HEK293 (cell line): ENCODE measurements at regions not wholly inside any gene's neighbourhood (a gene's known extent, or its start where the extent isn't known, plus 50 kb on each side); places are given as distances from the start of the nearest gene placed in this dataset.

Experiments
- CTCF ChIA-PET: fragments of 350-600 bp; formaldehyde crosslinking; extraction: SDS; loops from one replicate; lab custom pipeline; 2021; ENCODE audit warnings: antibody characterized with exemption; lab: Yijun Ruan, JAX
- POLR2A ChIA-PET: fragments of 300-600 bp; formaldehyde crosslinking; extraction: SDS; loops from one replicate; lab custom pipeline; 2020; ENCODE audit warnings: antibody characterized with exemption, inconsistent platforms; lab: Yijun Ruan, JAX
- H3K27ac ChIP-seq: fragments of 200-500 bp; sonication (Bioruptor generic); 2 replicates; pipeline ENCODE4 v1.5.1; 2014; ENCODE audit warnings: low read depth, low read length, control low read depth, inconsistent platforms; ENCODE audit errors: extremely low read depth
- H3K36me3 ChIP-seq, 2 experiments: fragments of 200-500 bp in 1 of 2; sonication (Bioruptor generic) in 1 of 2; 1 replicate in 1 of 2; 2 replicates in 1 of 2; pipeline ENCODE4 v1.5.1; 2014 to 2017; ENCODE audit warnings: inconsistent platforms in 2 of 2, low read length in 2 of 2; ENCODE audit not compliant: control insufficient read depth in 2 of 2, insufficient read depth in 1 of 2
- H3K4me1 ChIP-seq: fragments of 200-500 bp; sonication (Bioruptor generic); 2 replicates; pipeline ENCODE4 v1.5.1; 2014; ENCODE audit warnings: mild to moderate bottlenecking, low read length, inconsistent platforms; ENCODE audit not compliant: control insufficient read depth, insufficient read depth
- H3K4me3 ChIP-seq: 2 replicates; pipeline ENCODE4 v1.5.1; 2011; ENCODE audit warnings: low read depth, mild to moderate bottlenecking, control low read depth, low read length, moderate library complexity
- H3K9me3 ChIP-seq: fragments of 200-500 bp; sonication (Bioruptor generic); 2 replicates; pipeline ENCODE4 v1.5.1; 2014; ENCODE audit warnings: low read depth, low read length, inconsistent platforms; ENCODE audit not compliant: control insufficient read depth, insufficient read depth
- ATF2 ChIP-seq: fragments of 450-650 bp; formaldehyde crosslinking; IDR thresholded peaks from 2 replicates; pipeline ENCODE4 v1.5.1; 2016; ENCODE audit warnings: missing biosample characterization, missing genetic modification characterization, low read depth
- BCL11A ChIP-seq: fragments of 450-650 bp; formaldehyde crosslinking; IDR thresholded peaks from 2 replicates; pipeline ENCODE4 v1.5.1; 2016; ENCODE audit warnings: low read depth, missing biosample characterization, missing genetic modification characterization
- PRDM1 ChIP-seq: fragments of 450-650 bp; formaldehyde crosslinking; IDR thresholded peaks from 2 replicates; pipeline ENCODE4; 2016; ENCODE audit warnings: missing biosample characterization, missing genetic modification characterization
- RBAK ChIP-seq: fragments of 450-650 bp; formaldehyde crosslinking; IDR thresholded peaks from 2 replicates; pipeline ENCODE4 v1.5.1; 2016; ENCODE audit warnings: missing biosample characterization, missing genetic modification characterization
- TRIM28 ChIP-seq: IDR thresholded peaks from 2 replicates; pipeline ENCODE4 v1.6.1; 2011; ENCODE audit warnings: low read length, control low read depth, borderline replicate concordance
- YY1 ChIP-seq: fragments of 450-650 bp; formaldehyde crosslinking; IDR thresholded peaks from 2 replicates; pipeline ENCODE4 v1.5.1; 2018; ENCODE audit warnings: missing biosample characterization, missing genetic modification characterization
- ZBTB26 ChIP-seq: fragments of 450-650 bp; formaldehyde crosslinking; optimal IDR thresholded peaks from 2 replicates; pipeline ENCODE3; 2016; ENCODE audit warnings: missing biosample characterization, mild to moderate bottlenecking, missing genetic modification characterization
- ZFP3 ChIP-seq: fragments of 450-650 bp; formaldehyde crosslinking; IDR thresholded peaks from 2 replicates; pipeline ENCODE4 v1.5.1; 2016; ENCODE audit warnings: low read depth, missing biosample characterization, missing genetic modification characterization
- ZNF146 ChIP-seq: fragments of 450-650 bp; formaldehyde crosslinking; IDR thresholded peaks from 2 replicates; pipeline ENCODE4 v1.5.1; 2016; ENCODE audit warnings: missing biosample characterization, missing genetic modification characterization
- ZNF211 ChIP-seq: fragments of 450-650 bp; formaldehyde crosslinking; IDR thresholded peaks from 2 replicates; pipeline ENCODE4 v1.5.1; 2016; ENCODE audit warnings: low read depth, missing biosample characterization, missing genetic modification characterization
- ZNF221 ChIP-seq: fragments of 450-650 bp; formaldehyde crosslinking; IDR thresholded peaks from 2 replicates; pipeline ENCODE4 v1.5.1; 2017; ENCODE audit warnings: missing biosample characterization, missing genetic modification characterization, borderline replicate concordance
- ZNF23 ChIP-seq: fragments of 450-650 bp; formaldehyde crosslinking; IDR thresholded peaks from 2 replicates; pipeline ENCODE4 v1.5.1; 2016; ENCODE audit warnings: missing biosample characterization, missing genetic modification characterization, borderline replicate concordance
- ZNF24 ChIP-seq: fragments of 450-650 bp; formaldehyde crosslinking; IDR thresholded peaks from 2 replicates; pipeline ENCODE4 v1.5.1; 2016; ENCODE audit warnings: missing biosample characterization, missing genetic modification characterization
- ZNF350 ChIP-seq: fragments of 450-650 bp; formaldehyde crosslinking; IDR thresholded peaks from 2 replicates; pipeline ENCODE4 v1.5.0; 2017; ENCODE audit warnings: missing biosample characterization, mild to moderate bottlenecking, missing genetic modification characterization
- ZNF362 ChIP-seq: fragments of 450-650 bp; formaldehyde crosslinking; IDR thresholded peaks from 2 replicates; pipeline ENCODE4 v1.5.1; 2016; ENCODE audit warnings: missing biosample characterization, missing genetic modification characterization
- ZNF37A ChIP-seq: fragments of 450-650 bp; IDR thresholded peaks from 2 replicates; pipeline ENCODE4 v1.5.1; 2018; ENCODE audit warnings: missing biosample characterization, missing genetic modification characterization
- ZNF394 ChIP-seq: fragments of 450-650 bp; formaldehyde crosslinking; IDR thresholded peaks from 2 replicates; pipeline ENCODE4 v1.5.1; 2016; ENCODE audit warnings: missing biosample characterization, missing genetic modification characterization, mild to moderate bottlenecking, moderate library complexity, borderline replicate concordance
- ZNF621 ChIP-seq: fragments of 450-650 bp; formaldehyde crosslinking; IDR thresholded peaks from 2 replicates; pipeline ENCODE4 v1.5.1; 2017; ENCODE audit warnings: missing biosample characterization, missing genetic modification characterization
- ZNF645 ChIP-seq: fragments of 450-650 bp; formaldehyde crosslinking; IDR thresholded peaks from 2 replicates; pipeline ENCODE4; 2016; ENCODE audit warnings: missing biosample characterization, missing genetic modification characterization
- ZNF654 ChIP-seq: fragments of 450-650 bp; formaldehyde crosslinking; IDR thresholded peaks from 2 replicates; pipeline ENCODE4 v1.5.1; 2016; ENCODE audit warnings: low read depth, missing biosample characterization, missing genetic modification characterization
- ZNF658 ChIP-seq: fragments of 450-650 bp; formaldehyde crosslinking; IDR thresholded peaks from 2 replicates; pipeline ENCODE4; 2016; ENCODE audit warnings: missing biosample characterization, missing genetic modification characterization
- ZNF660 ChIP-seq: fragments of 450-650 bp; IDR thresholded peaks from 2 replicates; pipeline ENCODE4 v1.5.1; 2018; ENCODE audit warnings: missing biosample characterization, mild to moderate bottlenecking, missing genetic modification characterization
- ZNF692 ChIP-seq: fragments of 450-650 bp; formaldehyde crosslinking; IDR thresholded peaks from 2 replicates; pipeline ENCODE4 v1.5.1; 2016; ENCODE audit warnings: missing biosample characterization, missing genetic modification characterization
- ZNF707 ChIP-seq: fragments of 450-650 bp; formaldehyde crosslinking; IDR thresholded peaks from 2 replicates; pipeline ENCODE4 v1.5.1; 2016; ENCODE audit warnings: missing biosample characterization, missing genetic modification characterization
- ZNF768 ChIP-seq: fragments of 450-650 bp; formaldehyde crosslinking; IDR thresholded peaks from 2 replicates; pipeline ENCODE4 v1.5.1; 2018; ENCODE audit warnings: missing biosample characterization, mild to moderate bottlenecking, missing genetic modification characterization
- ZSCAN16 ChIP-seq: fragments of 450-650 bp; formaldehyde crosslinking; IDR thresholded peaks from 2 replicates; pipeline ENCODE4 v1.5.1; 2016; ENCODE audit warnings: missing biosample characterization, missing genetic modification characterization

GRCh38 chr20:48285656-48286055, 500.4 kb upstream of the SULF2 start (continued):
- TF ChIP-seq ZNF645 (tag by site-specific recombination) (no peak), ZNF658 (tag by site-specific recombination) (no peak), ZSCAN16 (tag by site-specific recombination) (no peak), ZFP3 (tag by site-specific recombination) (no peak), ZNF768 (tag by site-specific recombination) (no peak), ZNF621 (no peak), ZNF23 (tag by site-specific recombination) (no peak), RBAK (no peak), ZNF211 (tag by site-specific recombination) (no peak)

- Histone ChIP-seq H3K4me3 (no peak overlapping the region), H3K36me3 (no peaks in the 10 kb centered on the region), H3K9me3 (no peaks in the 10 kb centered on the region), H3K4me1 (no peaks in the 10 kb centered on the region; the same call in 1 of the 2 replicates), H3K27ac (no peak overlapping the region)
- POLR2A ChIA-PET: interaction anchor here (0.8 kb wide), 1 partner anchor 171 kb away, joined by 4 read pairs; no protein-coding TSS in a partner anchor
- TF ChIP-seq ZNF350 (no peak), ZNF654 (tag by site-specific recombination) (no peak), ZNF146 (no peak), ZNF37A (tag by site-specific recombination) (no peak), ZNF394 (tag by site-specific recombination) (no peak)
- CTCF ChIA-PET: interaction anchor here (0.8 kb wide), 1 partner anchor 10 kb away, joined by 3 read pairs; no protein-coding TSS in a partner anchor
Observed at GRCh38 chr20:48284837-48285236, 499.6 kb upstream of the SULF2 start.

GRCh38 chr20:48284315-48284714, 499.0 kb upstream of the SULF2 start:
- no peaks in the 10 kb centered on the region for H3K9me3 ChIP-seq
- no peaks in the 10 kb centered on the region; the same call in 1 of the 2 replicates for H3K4me1 ChIP-seq
- no peak overlapping the region for H3K27ac ChIP-seq
- CTCF ChIA-PET: no interaction called here
- POLR2A ChIA-PET: interaction anchor here (0.8 kb wide), 1 partner anchor 171 kb away, joined by 4 read pairs; no protein-coding TSS in a partner anchor
- no peak overlapping the region for H3K4me3 ChIP-seq
- H3K36me3 ChIP-seq: no peaks in the 10 kb centered on the region
- no peak for TF ChIP-seq ZNF362
- TF ChIP-seq ZNF660 (tag by site-specific recombination): no peak
- TF ChIP-seq ZNF146: no peak
- no peak for TF ChIP-seq ZNF707 (tag by site-specific recombination)
- TF ChIP-seq TRIM28: no peak
- TF ChIP-seq PRDM1 (tag by site-specific recombination): no peak
- TF ChIP-seq YY1 (tag by site-specific recombination): no peak
- no peak for TF ChIP-seq ZNF24
- TF ChIP-seq ZNF221 (tag by site-specific recombination): no peak
- TF ChIP-seq ATF2: no peak
- no peak for TF ChIP-seq BCL11A (tag by site-specific recombination)
- no peak for TF ChIP-seq ZNF692
- TF ChIP-seq ZBTB26 (tag by site-specific recombination): no peak
